GM18858 (cell line): ENCODE measurements at regions not wholly inside any gene's neighbourhood (a gene's known extent, or its start where the extent isn't known, plus 50 kb on each side); places are given as distances from the start of the nearest gene placed in this dataset.

Experiments
- ATAC-seq: cut with Tn5 transposase; IDR thresholded peaks from one replicate; pipeline ENCODE4 v1.9.1; 2021; ENCODE audit not compliant: unreplicated experiment

DNA sequence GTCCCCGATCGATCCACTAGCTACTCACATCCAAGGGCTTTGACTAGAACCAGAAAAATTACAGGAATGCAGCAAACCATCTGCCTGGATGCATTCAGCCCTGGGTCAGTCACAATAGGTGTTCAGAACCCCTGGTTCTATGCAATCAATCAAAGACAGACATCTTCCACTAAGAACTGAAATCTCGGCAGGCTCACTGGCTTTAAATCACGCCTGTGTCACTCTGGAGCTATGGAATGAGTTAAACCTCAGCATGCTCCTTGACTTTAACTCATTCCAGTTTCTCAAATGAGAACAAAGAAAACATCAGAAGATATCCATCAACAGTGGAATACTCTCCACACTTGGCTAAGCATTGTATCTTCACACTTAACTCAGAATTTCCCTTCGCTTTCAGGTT lies 68.1 kb upstream of the SPTBN1 start:
- ATAC-seq = no peak

DNA sequence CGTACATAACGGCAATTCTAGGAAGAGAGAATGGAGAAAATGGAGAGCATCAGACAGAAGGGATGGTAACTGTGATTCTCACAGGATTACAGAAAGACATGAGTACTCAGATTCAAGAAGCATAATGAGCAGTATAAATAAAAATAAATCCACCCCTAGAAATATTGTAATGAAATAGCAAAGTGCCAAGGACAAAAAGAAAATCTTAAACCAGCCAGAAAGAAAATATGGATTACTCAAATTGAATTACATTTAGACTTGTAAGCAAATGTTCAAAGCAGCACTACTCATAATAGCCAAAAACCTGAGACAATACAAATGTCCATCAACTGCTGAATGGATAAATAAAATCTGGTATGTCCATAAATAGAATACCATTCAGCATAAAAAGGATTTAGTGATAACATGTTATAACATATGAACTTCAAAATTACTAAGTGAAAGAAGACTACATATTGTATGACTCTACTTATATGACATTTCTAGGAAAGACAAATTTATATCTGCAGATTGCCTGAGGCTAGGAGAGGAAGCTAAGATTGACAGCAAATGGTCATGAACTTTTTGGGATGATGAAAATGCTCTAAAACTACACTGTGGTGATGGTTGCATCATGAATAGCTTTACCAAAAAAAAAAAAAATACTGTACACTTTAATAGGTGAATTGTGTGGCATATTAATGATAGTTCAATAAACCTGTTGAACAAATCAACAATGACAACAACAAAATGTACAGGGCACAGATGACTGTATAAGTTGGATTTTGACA lies 63.4 kb upstream of the SPTBN1 start:
- no peak for ATAC-seq

DNA sequence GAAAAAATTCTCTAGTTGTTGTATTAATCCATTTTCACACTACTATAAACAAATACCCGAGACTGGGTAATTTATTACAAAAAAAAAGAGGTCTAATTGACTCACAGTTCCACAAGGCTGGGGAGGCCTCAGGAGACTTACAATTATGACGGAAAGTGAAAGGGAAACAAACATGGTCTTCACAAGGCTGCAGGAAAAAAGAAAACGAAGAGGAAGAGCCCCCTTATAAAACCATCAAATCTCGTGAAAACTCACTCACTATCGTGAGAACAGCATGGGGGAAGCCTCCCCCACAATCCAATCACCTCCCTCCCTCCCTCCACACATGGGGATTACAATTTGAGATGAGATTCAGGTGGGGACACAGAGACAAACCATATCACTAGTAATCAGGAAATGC lies 61.7 kb upstream of the SPTBN1 start:
- peak; percentile 81 for ATAC-seq

DNA sequence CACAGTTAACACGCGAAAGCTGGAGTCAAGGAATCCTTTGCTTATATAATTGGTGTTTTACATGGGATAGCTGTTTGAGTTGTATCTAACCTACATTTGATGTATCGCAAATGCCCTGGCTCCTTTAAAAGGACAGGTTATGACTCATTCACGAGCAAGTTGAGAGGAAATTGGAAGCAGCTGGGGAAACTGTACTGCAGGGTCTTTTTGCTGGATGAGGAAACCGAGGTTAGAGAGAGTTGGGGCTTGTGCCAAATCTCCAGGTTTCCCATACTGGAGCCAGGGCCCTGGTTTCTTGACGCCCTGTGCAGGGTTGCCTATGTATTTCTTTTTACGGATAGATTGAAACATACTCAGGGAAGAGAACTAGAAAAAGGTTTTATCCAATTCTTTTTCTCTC lies 60.0 kb upstream of the SPTBN1 start:
- ATAC-seq = no peak

DNA sequence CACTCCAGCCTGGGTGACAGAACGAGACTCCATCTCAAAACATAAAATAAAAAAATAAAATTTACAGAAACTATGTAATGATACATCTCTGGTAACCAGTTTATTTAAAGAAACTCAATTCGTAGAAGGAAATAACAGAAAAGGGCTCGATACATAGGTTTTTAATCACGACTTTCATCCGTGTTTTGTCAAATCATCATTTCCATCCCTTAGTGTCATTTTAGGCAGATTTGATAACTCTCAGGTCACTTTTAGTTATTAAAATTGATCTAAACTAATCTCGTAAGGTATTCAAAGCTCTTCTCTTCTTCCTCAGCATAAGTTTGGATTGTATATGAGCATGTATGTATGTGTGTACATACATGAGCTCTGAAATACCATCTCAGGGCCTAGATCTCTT lies 59.3 kb upstream of the SPTBN1 start:
- ATAC-seq = no peak

DNA sequence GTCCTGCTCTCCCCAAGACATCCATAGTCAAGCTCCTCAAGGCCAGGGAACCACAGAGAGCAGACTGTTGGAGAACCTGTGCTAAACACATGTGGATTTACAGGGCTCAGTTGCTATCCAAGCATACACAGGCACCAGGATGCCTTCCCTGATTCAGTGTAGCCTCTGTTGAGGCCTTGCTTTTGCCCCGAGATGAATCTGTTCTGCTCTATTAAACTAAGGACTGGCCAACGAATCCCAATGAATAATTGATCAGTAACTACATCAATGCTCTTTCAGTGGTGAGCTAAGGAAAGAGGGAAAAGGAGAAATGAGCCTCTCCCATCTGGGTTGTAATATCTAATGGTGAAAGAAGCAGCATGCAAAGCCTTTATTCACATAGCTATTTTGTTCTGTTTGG lies 58.7 kb upstream of the SPTBN1 start:
- no peak for ATAC-seq

DNA sequence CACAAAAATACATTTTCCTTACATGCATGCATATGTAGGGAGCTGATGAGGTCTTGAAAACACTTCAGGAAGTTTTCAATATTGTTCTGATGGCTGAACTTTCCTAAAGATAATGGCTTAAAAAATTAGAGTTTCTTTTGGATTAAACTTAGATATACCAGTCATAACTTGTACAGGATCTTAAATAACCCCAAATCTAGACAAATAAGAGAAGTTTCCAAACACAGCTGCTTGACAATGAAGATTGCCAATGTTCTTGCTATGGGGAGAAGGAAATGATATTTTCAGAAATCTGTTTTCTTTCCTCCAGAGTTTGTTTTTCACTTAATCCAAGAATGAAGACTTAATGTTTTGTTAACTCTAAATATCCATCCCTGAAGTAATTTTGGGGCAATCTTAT lies 54.6 kb upstream of the SPTBN1 start:
- no peak for ATAC-seq

DNA sequence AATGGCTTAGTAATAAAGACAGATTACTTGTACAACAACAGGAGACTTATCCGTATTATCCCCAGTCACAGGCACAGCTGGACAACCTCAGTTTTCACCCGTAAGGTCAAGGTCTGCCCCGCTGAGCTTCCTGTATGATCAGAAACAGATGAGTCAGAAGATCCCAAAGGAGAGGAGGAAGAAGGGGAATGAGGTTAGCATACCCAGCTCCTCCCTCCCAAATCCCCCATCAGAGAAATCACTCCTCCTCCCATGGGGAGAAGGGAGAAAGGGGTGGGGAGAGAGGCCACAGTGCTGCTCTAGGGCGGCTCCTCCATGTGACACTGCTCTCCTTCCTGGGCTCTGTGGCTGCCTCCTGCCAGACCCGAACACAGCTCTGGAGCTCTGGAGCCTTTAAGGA lies 53.8 kb upstream of the SPTBN1 start:
- no peak for ATAC-seq

DNA sequence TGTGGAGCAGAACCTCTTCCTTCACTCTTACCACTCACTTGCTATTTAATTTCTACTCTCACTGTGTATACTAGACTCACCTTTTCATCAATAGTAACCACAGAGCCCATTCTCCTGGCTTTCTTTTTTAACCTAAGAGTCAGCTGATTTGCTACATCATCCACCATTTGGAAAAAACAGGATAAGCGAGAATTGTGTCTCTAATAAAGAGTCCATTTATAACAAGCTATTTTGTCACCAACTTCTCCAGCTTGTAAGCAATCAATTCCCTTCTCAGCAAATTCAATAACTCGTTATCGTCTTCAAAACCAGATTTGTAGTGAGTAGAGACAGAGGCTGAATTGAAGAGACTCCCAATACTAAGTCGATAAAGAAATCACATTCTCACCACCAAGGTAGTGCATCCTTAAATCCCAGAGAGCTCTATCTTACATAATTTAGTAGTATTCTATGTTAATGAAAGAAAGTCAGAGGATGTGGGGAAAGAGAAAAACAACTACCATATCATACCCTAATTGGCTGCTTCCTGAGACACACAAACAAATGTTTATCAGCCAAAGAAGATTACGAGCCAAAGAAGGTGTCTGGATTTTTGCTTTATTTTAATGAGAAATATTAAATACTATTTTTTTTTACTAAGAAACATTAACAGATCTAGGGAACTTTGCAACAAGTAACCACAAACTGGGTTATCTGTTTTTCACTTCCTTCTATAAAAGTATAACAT lies 52.5 kb upstream of the SPTBN1 start:
- ATAC-seq = no peak

DNA sequence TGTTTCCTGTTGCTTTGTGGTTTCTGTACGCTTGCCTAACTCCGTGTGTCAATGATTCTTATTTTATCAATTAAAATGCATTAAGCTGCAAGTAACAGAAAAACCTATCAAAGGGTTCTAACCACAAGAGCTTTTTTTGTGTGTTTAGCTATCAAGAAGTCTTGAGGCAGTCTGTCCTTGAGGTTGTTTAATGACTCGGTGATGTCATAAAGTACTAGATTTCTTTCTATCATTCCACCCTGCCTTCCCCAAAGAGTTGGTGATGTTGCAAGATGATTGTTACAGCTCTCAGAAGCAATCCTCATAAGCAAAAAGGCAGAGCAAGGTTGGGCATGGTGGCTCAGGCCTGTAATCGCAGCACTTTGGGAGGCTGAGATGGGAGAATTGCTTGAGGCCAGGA lies 51.9 kb upstream of the SPTBN1 start:
- no peak for ATAC-seq

DNA sequence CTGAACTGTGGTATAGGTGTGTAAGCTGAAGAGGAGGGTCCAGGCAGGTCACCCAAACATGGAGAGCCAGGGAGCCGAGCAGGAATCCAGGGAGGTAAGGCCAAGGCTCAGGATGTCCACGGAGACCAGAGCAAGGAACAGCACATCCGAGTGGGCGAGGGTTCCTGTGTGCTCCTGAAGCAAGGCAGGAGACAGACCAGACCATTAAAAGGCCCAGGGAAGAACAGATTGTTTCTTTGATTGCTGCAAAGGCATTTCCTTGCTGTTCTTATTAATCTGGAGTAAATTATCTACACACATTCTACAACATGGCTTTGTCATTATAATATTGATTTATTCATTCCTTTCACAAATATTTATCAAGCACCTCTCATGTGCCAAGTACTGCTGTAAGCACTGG lies 50.1 kb upstream of the SPTBN1 start:
- ATAC-seq = no peak
